ENCODE measurements at regions not wholly inside any gene's neighbourhood (a gene's known extent, or its start where the extent isn't known, plus 50 kb on each side); places are given as distances from the start of the nearest gene placed in this dataset.

DNA sequence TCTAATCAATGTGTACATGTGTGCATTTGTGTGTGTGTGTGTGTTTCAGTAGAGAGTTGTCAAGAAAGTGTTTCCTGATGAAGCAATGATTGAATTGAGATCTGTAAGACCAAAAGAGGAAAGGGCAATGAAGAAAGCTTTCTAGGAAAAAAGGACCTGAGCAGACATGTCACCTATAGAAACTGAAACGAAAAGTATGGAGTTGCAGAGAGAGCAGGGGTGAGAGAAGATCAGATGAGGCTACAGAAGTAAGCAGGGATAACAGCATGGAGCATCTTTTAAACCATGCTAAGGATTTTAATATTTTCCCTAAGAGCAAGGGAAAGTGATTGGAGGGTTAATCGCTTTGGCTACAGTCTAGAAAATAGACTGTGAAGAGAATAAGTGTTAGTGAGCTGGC, 1459.4 kb upstream of the TENM4 start:
- TF ChIP-seq FOXM1 (IDR thresholded peaks at IDR 0.05; ENCODE audit: borderline replicate concordance, low read depth) (no peak), YY1 (IDR thresholded peaks at IDR 0.05; ENCODE audit: low read depth) (no peak), ZBTB7A (IDR thresholded peaks at IDR 0.05; ENCODE audit: low read depth) (no peak), RAD21 (IDR thresholded peaks at IDR 0.05; ENCODE audit: low read depth) (no peak), TEAD4 (IDR thresholded peaks at IDR 0.05) (no peak), CREB1 (IDR thresholded peaks at IDR 0.05; ENCODE audit: low read depth) (no peak)
- TF ChIP-seq, protein P1, sequence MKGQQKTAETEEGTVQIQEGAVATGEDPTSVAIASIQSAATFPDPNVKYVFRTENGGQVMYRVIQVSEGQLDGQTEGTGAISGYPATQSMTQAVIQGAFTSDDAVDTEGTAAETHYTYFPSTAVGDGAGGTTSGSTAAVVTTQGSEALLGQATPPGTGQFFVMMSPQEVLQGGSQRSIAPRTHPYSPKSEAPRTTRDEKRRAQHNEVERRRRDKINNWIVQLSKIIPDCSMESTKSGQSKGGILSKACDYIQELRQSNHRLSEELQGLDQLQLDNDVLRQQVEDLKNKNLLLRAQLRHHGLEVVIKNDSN (IDR thresholded peaks at IDR 0.05): no peak

Measured in Ishikawa (cell line).